OCI-LY1 (cell line): ENCODE measurements at regions not wholly inside any gene's neighbourhood (a gene's known extent, or its start where the extent isn't known, plus 50 kb on each side); places are given as distances from the start of the nearest gene placed in this dataset.

Source experiments
- H2AFZ ChIP-seq: fragments of 200-600 bp; sonication (generic), shearing (Covaris generic); 2 replicates; pipeline ENCODE4 v1.6.0; 2014; ENCODE audit warnings: antibody characterized with exemption, mild to moderate bottlenecking, low read length
- H3F3A ChIP-seq: fragments of 200-600 bp; sonication (generic), shearing (Covaris generic); 2 replicates; pipeline ENCODE4 v1.6.0; 2014; ENCODE audit warnings: mild to moderate bottlenecking, antibody characterized with exemption, low read length, moderate library complexity; ENCODE audit not compliant: insufficient read depth
- H3K27ac ChIP-seq: fragments of 200-600 bp; sonication (generic); 2 replicates; pipeline ENCODE4 v1.5.1; 2014; ENCODE audit warnings: low read length, mixed run types, mild to moderate bottlenecking, low read depth; ENCODE audit not compliant: poor library complexity, severe bottlenecking
- H3K27me3 ChIP-seq: fragments of 200-600 bp; sonication (generic); 2 replicates; pipeline ENCODE4 v1.6.0; 2014; ENCODE audit warnings: antibody characterized with exemption, mild to moderate bottlenecking, low read length, moderate library complexity; ENCODE audit not compliant: insufficient read depth
- H3K36me3 ChIP-seq: fragments of 200-600 bp; sonication (generic); 2 replicates; pipeline ENCODE4 v1.6.1; 2014; ENCODE audit warnings: mild to moderate bottlenecking, antibody characterized with exemption, low read length, moderate library complexity, mixed read lengths; ENCODE audit not compliant: insufficient read depth
- H3K4me1 ChIP-seq: fragments of 200-600 bp; sonication (generic); 2 replicates; pipeline ENCODE4 v1.5.1; 2014; ENCODE audit warnings: mild to moderate bottlenecking, low read length, moderate library complexity; ENCODE audit not compliant: insufficient read depth, severe bottlenecking
- H3K4me2 ChIP-seq: fragments of 200-600 bp; sonication (generic), shearing (Covaris generic); 2 replicates; pipeline ENCODE4 v1.6.1; 2014; ENCODE audit warnings: low read length
- H3K4me3 ChIP-seq: fragments of 200-600 bp; sonication (generic); 2 replicates; pipeline ENCODE4 v1.5.1; 2014; ENCODE audit warnings: low read length, low read depth, mild to moderate bottlenecking, mixed read lengths; ENCODE audit not compliant: poor library complexity, severe bottlenecking
- H3K79me2 ChIP-seq: fragments of 200-600 bp; shearing (Covaris generic); 2 replicates; pipeline ENCODE4 v1.6.1; 2016; ENCODE audit warnings: mixed run types, low read length, mixed read lengths; ENCODE audit not compliant: insufficient read depth
- H3K9ac ChIP-seq: fragments of 200-600 bp; sonication (generic), shearing (Covaris generic); 2 replicates; pipeline ENCODE4 v1.6.1; 2014; ENCODE audit warnings: mild to moderate bottlenecking, low read length, mixed read lengths
- H3K9me2 ChIP-seq: fragments of 200-600 bp; sonication (generic), shearing (Covaris generic); 2 replicates; pipeline ENCODE4 v1.6.1; 2014; ENCODE audit warnings: low read depth, mild to moderate bottlenecking, low read length, mixed read lengths
- H3K9me3 ChIP-seq: fragments of 200-600 bp; shearing (Covaris generic); 2 replicates; pipeline ENCODE4 v1.6.1; 2014; ENCODE audit warnings: low read length, mixed read lengths
- H4K20me1 ChIP-seq: fragments of 200-600 bp; sonication (generic), shearing (Covaris generic); 2 replicates; pipeline ENCODE4 v1.6.0; 2016; ENCODE audit warnings: mild to moderate bottlenecking, low read length; ENCODE audit not compliant: insufficient read depth
- EZH2 ChIP-seq: fragments of 200-600 bp; sonication (generic), shearing (Covaris generic); IDR thresholded peaks from 2 replicates; pipeline ENCODE4 v1.8.0; 2017; ENCODE audit warnings: borderline replicate concordance, mixed run types, mild to moderate bottlenecking, antibody characterized with exemption, low read length, moderate library complexity, mixed read lengths
- TF ChIP-seq, protein P1 (sequence below): fragments of 200-600 bp; sonication (generic), shearing (Covaris generic); IDR thresholded peaks from 2 replicates; pipeline ENCODE4 v1.5.1; 2017; ENCODE audit warnings: mild to moderate bottlenecking, antibody characterized with exemption, low read length, moderate library complexity, mixed read lengths

- H3K36me3 ChIP-seq, result no peaks in the 10 kb centered on the region
- no peak overlapping the region for H3K9ac ChIP-seq
- H3K9me2 ChIP-seq, result no peaks in the 10 kb centered on the region
- no peaks in the 10 kb centered on the region for H3K27me3 ChIP-seq
- H3F3A ChIP-seq, result no peaks in the 10 kb centered on the region
- H3K27ac ChIP-seq, result no peak overlapping the region
- H3K4me2 ChIP-seq, result no peak overlapping the region
- H3K4me1 ChIP-seq, result no peaks in the 10 kb centered on the region
- H3K9me3 ChIP-seq, result no peaks in the 10 kb centered on the region
- no peaks in the 10 kb centered on the region for H4K20me1 ChIP-seq
- no peak for TF ChIP-seq EZH2
- TF ChIP-seq, protein P1, sequence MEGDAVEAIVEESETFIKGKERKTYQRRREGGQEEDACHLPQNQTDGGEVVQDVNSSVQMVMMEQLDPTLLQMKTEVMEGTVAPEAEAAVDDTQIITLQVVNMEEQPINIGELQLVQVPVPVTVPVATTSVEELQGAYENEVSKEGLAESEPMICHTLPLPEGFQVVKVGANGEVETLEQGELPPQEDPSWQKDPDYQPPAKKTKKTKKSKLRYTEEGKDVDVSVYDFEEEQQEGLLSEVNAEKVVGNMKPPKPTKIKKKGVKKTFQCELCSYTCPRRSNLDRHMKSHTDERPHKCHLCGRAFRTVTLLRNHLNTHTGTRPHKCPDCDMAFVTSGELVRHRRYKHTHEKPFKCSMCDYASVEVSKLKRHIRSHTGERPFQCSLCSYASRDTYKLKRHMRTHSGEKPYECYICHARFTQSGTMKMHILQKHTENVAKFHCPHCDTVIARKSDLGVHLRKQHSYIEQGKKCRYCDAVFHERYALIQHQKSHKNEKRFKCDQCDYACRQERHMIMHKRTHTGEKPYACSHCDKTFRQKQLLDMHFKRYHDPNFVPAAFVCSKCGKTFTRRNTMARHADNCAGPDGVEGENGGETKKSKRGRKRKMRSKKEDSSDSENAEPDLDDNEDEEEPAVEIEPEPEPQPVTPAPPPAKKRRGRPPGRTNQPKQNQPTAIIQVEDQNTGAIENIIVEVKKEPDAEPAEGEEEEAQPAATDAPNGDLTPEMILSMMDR, result no peak
- no peak overlapping the region for H2AFZ ChIP-seq
- H3K79me2 ChIP-seq, result no peaks in the 10 kb centered on the region
- H3K4me3 ChIP-seq, result no peak overlapping the region
These were observed 247.9 kb downstream of the AMY1C start for GRCh38 chr1:103997631-103998030.

DNA sequence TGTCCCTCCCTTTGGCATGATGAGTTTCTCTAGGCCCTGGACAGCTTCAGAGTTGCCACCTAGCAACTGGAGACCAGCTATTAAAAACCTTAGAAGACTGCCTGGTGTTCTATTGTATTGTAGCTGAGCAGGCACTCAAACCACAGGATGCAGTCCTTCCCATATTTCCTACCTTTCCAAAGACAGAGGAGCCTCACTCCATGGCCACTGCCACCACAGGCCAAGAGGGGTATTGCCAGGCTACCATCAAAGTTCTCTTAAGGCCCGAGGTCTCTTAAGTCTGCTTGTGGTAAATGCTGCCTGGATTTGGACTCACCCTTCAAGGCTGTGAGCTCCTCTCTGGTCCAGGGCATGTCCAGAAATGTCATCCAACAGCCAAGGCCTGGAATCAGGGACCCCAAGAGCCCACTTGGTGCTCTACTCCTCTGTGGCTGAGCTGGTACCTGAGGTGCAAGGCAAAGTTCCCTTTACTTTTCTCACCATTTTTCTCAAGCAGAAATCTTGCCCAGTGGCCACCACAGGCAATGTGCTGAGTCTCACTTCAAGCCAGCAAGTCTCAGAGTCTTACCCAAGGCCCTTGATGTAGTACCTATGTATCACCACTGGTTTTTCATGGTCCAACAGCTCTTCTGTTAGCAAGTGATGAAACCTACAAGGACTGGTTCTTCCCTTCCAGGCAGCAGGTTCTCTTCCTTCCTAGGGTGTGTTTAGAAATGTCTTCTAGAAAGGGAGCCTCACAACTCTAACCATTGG, 269.4 kb downstream of the AMY1C start:
- H3K4me3 ChIP-seq, result no peak overlapping the region
- no peaks in the 10 kb centered on the region for H3K27me3 ChIP-seq
- H4K20me1 ChIP-seq, result no peaks in the 10 kb centered on the region
- H3K4me2 ChIP-seq, result no peak overlapping the region
- H3K9ac ChIP-seq, result no peak overlapping the region
- H3K36me3 ChIP-seq, result no peaks in the 10 kb centered on the region
- H3K9me2 ChIP-seq, result no peaks in the 10 kb centered on the region
- no peak overlapping the region for H2AFZ ChIP-seq
- H3K9me3 ChIP-seq, result no peaks in the 10 kb centered on the region
- no peaks in the 10 kb centered on the region for H3F3A ChIP-seq
- TF ChIP-seq, protein P1, result no peak
- TF ChIP-seq EZH2, result no peak
- no peaks in the 10 kb centered on the region for H3K79me2 ChIP-seq
- no peak overlapping the region for H3K27ac ChIP-seq
- no peaks in the 10 kb centered on the region for H3K4me1 ChIP-seq

GRCh38 chr1:104019675-104020049, 270.0 kb downstream of the AMY1C start:
- H3K9me3 ChIP-seq, result no peaks in the 10 kb centered on the region
- no peak overlapping the region for H3K27ac ChIP-seq
- H3F3A ChIP-seq, result no peaks in the 10 kb centered on the region
- no peaks in the 10 kb centered on the region for H3K4me1 ChIP-seq
- H3K4me2 ChIP-seq, result no peak overlapping the region
- no peaks in the 10 kb centered on the region for H3K9me2 ChIP-seq
- H3K9ac ChIP-seq, result no peak overlapping the region
- no peak overlapping the region for H3K4me3 ChIP-seq
- no peaks in the 10 kb centered on the region for H3K36me3 ChIP-seq
- no peaks in the 10 kb centered on the region for H3K79me2 ChIP-seq
- H3K27me3 ChIP-seq, result no peaks in the 10 kb centered on the region
- TF ChIP-seq, protein P1, result no peak
- TF ChIP-seq EZH2, result no peak
- no peaks in the 10 kb centered on the region for H4K20me1 ChIP-seq
- H2AFZ ChIP-seq, result no peak overlapping the region
